ENCODE measurements at regions not wholly inside any gene's neighbourhood (a gene's known extent, or its start where the extent isn't known, plus 50 kb on each side); places are given as distances from the start of the nearest gene placed in this dataset.

DNA sequence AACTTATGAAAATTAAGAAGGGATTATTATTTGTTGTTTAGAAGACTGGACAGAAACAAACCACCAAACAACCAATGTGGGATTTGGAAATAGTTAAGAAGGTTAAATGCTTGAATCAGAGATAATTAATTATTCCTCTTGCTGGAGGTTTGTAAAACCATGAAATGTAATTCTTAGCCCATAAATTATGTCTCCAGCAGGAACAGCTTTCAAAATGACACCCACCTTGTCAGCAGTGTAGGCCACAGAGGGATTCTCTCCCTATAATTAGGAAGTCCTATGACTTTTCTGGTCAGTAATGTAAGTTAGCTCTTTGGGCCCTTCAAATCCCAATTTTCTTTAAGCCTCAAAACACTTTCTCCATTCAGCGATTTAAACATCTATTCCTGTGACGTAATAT is 63.3 kb downstream of the DRD1 start:
- Histone ChIP-seq H3K4me1 (no peaks in the 10 kb centered on the region), H3K9me3 (no peaks in the 10 kb centered on the region), H3K27me3 (no peaks in the 10 kb centered on the region), H3K4me3 (no peak overlapping the region), H3K27ac (no peak overlapping the region), H3K36me3 (no peaks in the 10 kb centered on the region)
- ATAC-seq: no peak
- TF ChIP-seq POLR2A (IDR thresholded peaks at IDR 0.05): no peak
- TF ChIP-seq, protein P1, sequence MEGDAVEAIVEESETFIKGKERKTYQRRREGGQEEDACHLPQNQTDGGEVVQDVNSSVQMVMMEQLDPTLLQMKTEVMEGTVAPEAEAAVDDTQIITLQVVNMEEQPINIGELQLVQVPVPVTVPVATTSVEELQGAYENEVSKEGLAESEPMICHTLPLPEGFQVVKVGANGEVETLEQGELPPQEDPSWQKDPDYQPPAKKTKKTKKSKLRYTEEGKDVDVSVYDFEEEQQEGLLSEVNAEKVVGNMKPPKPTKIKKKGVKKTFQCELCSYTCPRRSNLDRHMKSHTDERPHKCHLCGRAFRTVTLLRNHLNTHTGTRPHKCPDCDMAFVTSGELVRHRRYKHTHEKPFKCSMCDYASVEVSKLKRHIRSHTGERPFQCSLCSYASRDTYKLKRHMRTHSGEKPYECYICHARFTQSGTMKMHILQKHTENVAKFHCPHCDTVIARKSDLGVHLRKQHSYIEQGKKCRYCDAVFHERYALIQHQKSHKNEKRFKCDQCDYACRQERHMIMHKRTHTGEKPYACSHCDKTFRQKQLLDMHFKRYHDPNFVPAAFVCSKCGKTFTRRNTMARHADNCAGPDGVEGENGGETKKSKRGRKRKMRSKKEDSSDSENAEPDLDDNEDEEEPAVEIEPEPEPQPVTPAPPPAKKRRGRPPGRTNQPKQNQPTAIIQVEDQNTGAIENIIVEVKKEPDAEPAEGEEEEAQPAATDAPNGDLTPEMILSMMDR (IDR thresholded peaks at IDR 0.05): no peak
- DNase-seq: no peak
- intact Hi-C loops (cut with DNase I): no loop called here
- WGBS (ENCODE audit: insufficient coverage, low coverage, low lambda C conversion rate, missing lambda C conversion rate): 78% methylated on average over 2 of the region's 2 CpGs

DNA sequence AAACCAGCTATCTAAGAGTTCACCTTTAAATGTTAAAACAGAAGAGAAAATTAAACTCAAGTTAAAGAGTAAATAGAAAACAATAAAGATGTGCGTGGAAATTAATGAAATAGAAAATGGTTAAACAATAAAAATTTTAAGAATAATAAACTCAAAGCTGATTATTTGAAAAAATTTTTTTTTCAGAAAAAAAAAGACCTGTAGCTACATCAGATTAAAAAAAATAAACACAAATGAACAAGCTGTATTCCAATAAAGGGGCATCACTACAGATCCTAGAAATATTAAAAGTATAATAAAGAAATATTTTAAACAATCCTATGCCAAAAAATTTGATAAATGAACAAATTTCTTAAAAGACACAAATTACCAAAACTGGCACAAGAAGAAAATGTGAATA is 64.1 kb downstream of the DRD1 start:
- intact Hi-C loops (cut with DNase I): no loop called here
- H3K36me3 ChIP-seq: no peaks in the 10 kb centered on the region
- H3K27me3 ChIP-seq: no peaks in the 10 kb centered on the region
- DNase-seq (no peak), ATAC-seq (no peak)
- TF ChIP-seq, protein P1 (IDR thresholded peaks at IDR 0.05): no peak
- TF ChIP-seq POLR2A (IDR thresholded peaks at IDR 0.05): no peak
- H3K9me3 ChIP-seq: no peaks in the 10 kb centered on the region
- 0% methylated on average over 1 of the region's 1 CpG for WGBS (ENCODE audit: insufficient coverage, low coverage, low lambda C conversion rate, missing lambda C conversion rate)
- no peak overlapping the region for H3K27ac ChIP-seq
- H3K4me3 ChIP-seq: no peak overlapping the region
- no peaks in the 10 kb centered on the region for H3K4me1 ChIP-seq

DNA sequence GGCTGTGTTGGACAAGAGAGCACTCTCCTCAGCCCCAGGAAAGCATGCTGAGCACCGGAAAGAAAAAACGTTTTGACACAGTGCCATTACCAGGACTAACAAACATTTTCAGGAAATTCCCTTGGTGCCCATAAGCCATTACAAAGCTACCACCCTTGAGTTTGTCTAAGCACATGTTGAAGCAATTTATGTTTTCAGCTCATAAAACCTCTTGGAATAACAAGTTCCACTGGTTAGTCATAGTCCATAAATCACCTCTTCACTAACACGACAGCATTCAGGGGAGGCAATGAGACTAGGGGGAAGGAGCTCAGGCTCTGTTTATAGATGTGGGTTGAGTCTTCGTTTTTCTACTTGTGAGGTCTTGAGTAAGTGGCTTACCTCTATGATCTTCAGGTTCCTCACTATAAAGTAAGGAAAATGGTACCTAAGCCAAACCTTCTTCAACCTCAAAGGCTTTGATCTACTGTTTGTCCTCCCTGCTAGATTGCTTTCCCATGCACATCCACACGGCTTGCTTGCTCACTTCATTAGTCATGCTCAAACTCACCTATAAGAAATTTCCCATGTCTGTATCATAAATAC is 65.4 kb downstream of the DRD1 start:
- intact Hi-C loops (cut with DNase I): no loop called here
- H3K27ac ChIP-seq: no peak overlapping the region
- no peaks in the 10 kb centered on the region for H3K4me1 ChIP-seq
- TF ChIP-seq, protein P1 (IDR thresholded peaks at IDR 0.05): no peak
- TF ChIP-seq POLR2A (IDR thresholded peaks at IDR 0.05): no peak
- H3K9me3 ChIP-seq: no peaks in the 10 kb centered on the region
- ATAC-seq (no peak), DNase-seq (no peak)
- H3K27me3 ChIP-seq: no peaks in the 10 kb centered on the region
- H3K4me3 ChIP-seq: no peak overlapping the region
- 37% methylated on average over 5 of the region's 5 CpGs for WGBS (ENCODE audit: insufficient coverage, low coverage, low lambda C conversion rate, missing lambda C conversion rate)
- H3K36me3 ChIP-seq: no peaks in the 10 kb centered on the region

DNA sequence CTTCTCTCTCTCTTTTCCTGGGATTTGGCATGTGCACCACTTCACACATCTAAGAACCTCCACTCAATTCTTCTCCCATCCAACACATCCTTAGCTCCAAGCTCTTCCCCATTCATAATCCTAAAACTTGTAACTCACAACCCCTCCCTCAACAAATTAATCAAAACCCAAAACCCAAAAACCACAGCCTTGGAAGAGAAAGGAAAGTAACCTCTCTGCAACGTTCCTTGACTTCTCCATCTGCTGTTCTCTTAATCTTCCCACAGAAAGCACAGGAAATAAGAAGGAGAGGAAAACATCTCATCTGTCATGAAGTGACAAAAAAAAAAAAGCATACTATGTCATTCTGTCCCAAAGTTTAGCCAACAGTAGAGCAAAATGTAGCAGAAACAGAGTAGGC is 66.2 kb downstream of the DRD1 start:
- intact Hi-C loops (cut with DNase I): no loop called here

More for the DNA sequence above, 66.2 kb downstream of the DRD1 start:
- no peak for DNase-seq
- H3K27ac ChIP-seq: no peak overlapping the region
- H3K4me1 ChIP-seq: no peaks in the 10 kb centered on the region
- H3K9me3 ChIP-seq: no peaks in the 10 kb centered on the region
- H3K36me3 ChIP-seq: no peaks in the 10 kb centered on the region
- H3K4me3 ChIP-seq: no peak overlapping the region
- TF ChIP-seq, protein P1 (IDR thresholded peaks at IDR 0.05): no peak
- no peak for TF ChIP-seq POLR2A (IDR thresholded peaks at IDR 0.05)
- no peaks in the 10 kb centered on the region for H3K27me3 ChIP-seq
- WGBS (ENCODE audit: insufficient coverage, low coverage, low lambda C conversion rate, missing lambda C conversion rate): 39% methylated on average over 1 of the region's 1 CpG
- ATAC-seq: no peak

Data from right lobe of liver (tissue), 6 donors.